ENCODE measurements at regions not wholly inside any gene's neighbourhood (a gene's known extent, or its start where the extent isn't known, plus 50 kb on each side); places are given as distances from the start of the nearest gene placed in this dataset.
"Not testable (repeated sequence)": the region's sequence is repeated elsewhere in the genome, so short reads cannot be mapped to it uniquely, and the experiment has no call there.

- H3K4me3 ChIP-seq (replicated peaks in 1 of 2; ENCODE audit: low read depth in 2 of 2, low read length in 2 of 2): no peak overlapping the region
- DNase-seq (ENCODE audit: low read depth in 2 of 2): no peak
- no peak for TF ChIP-seq CTCF (IDR thresholded peaks at IDR 0.05; ENCODE audit: low read depth, low read length)
These were observed 249.5 kb upstream of the PTGER4 start for GRCh38 chr5:40430101-40430710.

GRCh38 chr5:40429258-40430100 lies 250.2 kb upstream of the PTGER4 start:
- no peak for TF ChIP-seq CTCF (IDR thresholded peaks at IDR 0.05; ENCODE audit: low read depth, low read length)
- peak; percentile 43 to 81 for DNase-seq (ENCODE audit: low read depth in 2 of 2)
- H3K4me3 ChIP-seq (replicated peaks in 1 of 2; ENCODE audit: low read depth in 2 of 2, low read length in 2 of 2): no peak overlapping the region

- no peak for TF ChIP-seq CTCF (IDR thresholded peaks at IDR 0.05; ENCODE audit: low read depth, low read length)
- DNase-seq (ENCODE audit: low read depth in 2 of 2): no peak
These were observed 250.9 kb upstream of the PTGER4 start for GRCh38 chr5:40428815-40429214.

GRCh38 chr5:40428126-40428525 lies 251.6 kb upstream of the PTGER4 start:
- H3K4me3 ChIP-seq (replicated peaks in 1 of 2; ENCODE audit: low read depth in 2 of 2, low read length in 2 of 2): no peak overlapping the region
- no peak for TF ChIP-seq CTCF (IDR thresholded peaks at IDR 0.05; ENCODE audit: low read depth, low read length)
- peak; percentile 70 to 95 for DNase-seq (ENCODE audit: low read depth in 2 of 2)

More at GRCh38 chr5:40428815-40429214, 250.9 kb upstream of the PTGER4 start:
- no peak overlapping the region for H3K4me3 ChIP-seq (replicated peaks in 1 of 2; ENCODE audit: low read depth in 2 of 2, low read length in 2 of 2)

- H3K4me3 ChIP-seq (replicated peaks in 1 of 2; ENCODE audit: low read depth in 2 of 2, low read length in 2 of 2); DNase-seq (ENCODE audit: low read depth in 2 of 2): not testable (repeated sequence)
These were observed 262.5 kb upstream of the PTGER4 start for GRCh38 chr5:40417046-40417810.

GRCh38 chr5:40416588-40416987 lies 263.1 kb upstream of the PTGER4 start:
- no peak for TF ChIP-seq CTCF (IDR thresholded peaks at IDR 0.05; ENCODE audit: low read depth, low read length)
- no peak for DNase-seq (ENCODE audit: low read depth in 2 of 2)
- no peak overlapping the region for H3K4me3 ChIP-seq (replicated peaks in 1 of 2; ENCODE audit: low read depth in 2 of 2, low read length in 2 of 2)

- no peak for TF ChIP-seq CTCF (IDR thresholded peaks at IDR 0.05; ENCODE audit: low read depth, low read length)
- no peak overlapping the region for H3K4me3 ChIP-seq (replicated peaks in 1 of 2; ENCODE audit: low read depth in 2 of 2, low read length in 2 of 2)
- no peak for DNase-seq (ENCODE audit: low read depth in 2 of 2)
These were observed 263.6 kb upstream of the PTGER4 start for GRCh38 chr5:40416098-40416497.
